CD4-positive, alpha-beta T cell (primary cell): ENCODE measurements at regions not wholly inside any gene's neighbourhood (a gene's known extent, or its start where the extent isn't known, plus 50 kb on each side); places are given as distances from the start of the nearest gene placed in this dataset.

Experiments
- ATAC-seq: fragments of 200-7000 bp; cut with Tn5 transposase; one replicate; pipeline ENCODE4 v1.10.0; 2022; ENCODE audit warnings: mild to moderate bottlenecking; ENCODE audit not compliant: poor library complexity
- CTCF ChIA-PET: fragments of 350-600 bp; sonication (Branson Sonifier 250); formaldehyde crosslinking; loops from one replicate; lab custom pipeline; 2021; ENCODE audit warnings: antibody characterized with exemption, inconsistent platforms; lab: Charles Lee
- POLR2A ChIA-PET: fragments of 350-600 bp; sonication (Branson Sonifier 250); formaldehyde crosslinking; loops from one replicate; lab custom pipeline; 2021; ENCODE audit warnings: antibody characterized with exemption, inconsistent platforms; lab: Charles Lee
- DNase-seq, 14 experiments: peaks; one replicate each; pipeline ENCODE4 v3.0.0-alpha.2; 2013 to 2020; ENCODE audit warnings: mixed read lengths in 2 of 14
- H3K27ac ChIP-seq, 2 donors: one replicate each; pipeline versions ENCODE4 v1.5.1 to v1.7.0; 2013; ENCODE audit warnings: low read length in 2 of 2, low read depth in 1 of 2, mild to moderate bottlenecking in 1 of 2
- H3K27me3 ChIP-seq, 2 experiments: 1 replicate in 1 of 2; 2 replicates in 1 of 2; pipeline versions ENCODE4 v1.6.1 to v1.7.0; 2013; ENCODE audit warnings: low read length in 2 of 2, control low read depth in 1 of 2, mild to moderate bottlenecking in 1 of 2, moderate library complexity in 1 of 2; ENCODE audit not compliant: insufficient read depth in 2 of 2, control insufficient read depth in 1 of 2
- H3K36me3 ChIP-seq: one replicate; pipeline ENCODE4 v1.6.1; 2013; ENCODE audit warnings: low read length, control low read depth; ENCODE audit not compliant: insufficient read depth
- H3K4me1 ChIP-seq: one replicate; pipeline ENCODE4 v1.6.1; 2013; ENCODE audit warnings: low read length, control low read depth; ENCODE audit not compliant: insufficient read depth
- H3K4me3 ChIP-seq: one replicate; pipeline ENCODE4 v1.5.1; 2013; ENCODE audit warnings: mild to moderate bottlenecking, low read length, moderate library complexity
- H3K9me3 ChIP-seq, 2 experiments: 1 replicate in 1 of 2; 2 replicates in 1 of 2; pipeline versions ENCODE4 v1.6.1 to v1.7.0; 2013; ENCODE audit warnings: low read length in 2 of 2, mild to moderate bottlenecking in 2 of 2, control low read depth in 1 of 2, moderate library complexity in 1 of 2; ENCODE audit not compliant: control insufficient read depth in 1 of 2, insufficient read depth in 1 of 2
- H3K27ac Mint-ChIP-seq: one replicate; pipeline ENCODE4 v1.8.0; 2020; ENCODE audit warnings: mixed read lengths
- H3K27me3 Mint-ChIP-seq: one replicate; pipeline ENCODE4 v1.8.0; 2021; ENCODE audit warnings: mixed read lengths
- H3K36me3 Mint-ChIP-seq: one replicate; pipeline ENCODE4 v1.8.0; 2021; ENCODE audit warnings: low read depth, mixed read lengths
- H3K4me1 Mint-ChIP-seq: one replicate; pipeline ENCODE4 v1.8.0; 2021; ENCODE audit warnings: low read depth, mixed read lengths
- H3K4me3 Mint-ChIP-seq: one replicate; pipeline ENCODE4 v1.8.0; 2020; ENCODE audit warnings: mild to moderate bottlenecking, mixed read lengths
- H3K9me3 Mint-ChIP-seq: one replicate; pipeline ENCODE4 v1.8.0; 2020; ENCODE audit warnings: mixed read lengths
- intact Hi-C, 2 experiments: fragments of 100-400 bp; cut with DNase I in 1 of 2; cut with micrococcal nuclease in 1 of 2; formaldehyde crosslinking; loops; one replicate each; pipeline versions ENCODE4 v1.15.1 to v1.9.0; 2023 to 2025; cut with DNase I, micrococcal nuclease
- TF ChIP-seq, protein P1 (sequence below): fragments of 200-600 bp; IDR thresholded peaks from one replicate; pipeline ENCODE4 v1.8.0; 2022; ENCODE audit warnings: antibody characterized with exemption, mild to moderate bottlenecking

- Mint-ChIP-seq H3K9me3 (no peaks in the 10 kb centered on the region), H3K36me3 (no peaks in the 10 kb centered on the region), H3K27ac (no peak overlapping the region), H3K27me3 (no peaks in the 10 kb centered on the region), H3K4me1 (no peaks in the 10 kb centered on the region), H3K4me3 (no peak overlapping the region)
- Histone ChIP-seq H3K9me3 (no peaks in the 10 kb centered on the region), H3K27me3 (no peaks in the 10 kb centered on the region), H3K4me3 (no peak overlapping the region), H3K27ac (no peak overlapping the region), H3K36me3 (no peaks in the 10 kb centered on the region), H3K4me1 (no peaks in the 10 kb centered on the region)
- TF ChIP-seq, protein P1, sequence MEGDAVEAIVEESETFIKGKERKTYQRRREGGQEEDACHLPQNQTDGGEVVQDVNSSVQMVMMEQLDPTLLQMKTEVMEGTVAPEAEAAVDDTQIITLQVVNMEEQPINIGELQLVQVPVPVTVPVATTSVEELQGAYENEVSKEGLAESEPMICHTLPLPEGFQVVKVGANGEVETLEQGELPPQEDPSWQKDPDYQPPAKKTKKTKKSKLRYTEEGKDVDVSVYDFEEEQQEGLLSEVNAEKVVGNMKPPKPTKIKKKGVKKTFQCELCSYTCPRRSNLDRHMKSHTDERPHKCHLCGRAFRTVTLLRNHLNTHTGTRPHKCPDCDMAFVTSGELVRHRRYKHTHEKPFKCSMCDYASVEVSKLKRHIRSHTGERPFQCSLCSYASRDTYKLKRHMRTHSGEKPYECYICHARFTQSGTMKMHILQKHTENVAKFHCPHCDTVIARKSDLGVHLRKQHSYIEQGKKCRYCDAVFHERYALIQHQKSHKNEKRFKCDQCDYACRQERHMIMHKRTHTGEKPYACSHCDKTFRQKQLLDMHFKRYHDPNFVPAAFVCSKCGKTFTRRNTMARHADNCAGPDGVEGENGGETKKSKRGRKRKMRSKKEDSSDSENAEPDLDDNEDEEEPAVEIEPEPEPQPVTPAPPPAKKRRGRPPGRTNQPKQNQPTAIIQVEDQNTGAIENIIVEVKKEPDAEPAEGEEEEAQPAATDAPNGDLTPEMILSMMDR, result no peak
- DNase-seq, result no peak
- CTCF ChIA-PET, result no interaction called here
- POLR2A ChIA-PET, result no interaction called here
- intact Hi-C loops, result no loop called here
- ATAC-seq, result no peak
Observed at GRCh38 chr3:59553076-59553475, 503.3 kb upstream of the CFAP20DC start.

DNA sequence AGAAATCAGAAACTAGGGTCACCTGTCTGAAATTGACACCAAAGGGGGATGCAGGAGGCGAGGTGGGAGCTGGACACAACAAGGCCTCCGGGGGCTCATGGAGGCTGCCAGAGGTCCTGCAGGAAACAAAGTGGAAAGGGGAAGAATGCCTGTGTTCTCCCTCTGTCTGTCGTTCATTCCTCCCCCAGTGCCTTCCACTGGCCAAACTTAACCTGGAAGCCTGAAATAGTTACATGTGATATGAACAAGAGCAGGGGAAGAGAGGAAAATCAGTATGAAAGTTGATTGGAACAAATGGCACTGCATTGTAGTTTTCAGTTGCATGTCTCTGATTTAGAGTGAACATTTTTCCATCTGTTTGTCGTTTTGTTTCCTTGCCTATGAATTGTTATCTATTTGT, 502.0 kb upstream of the CFAP20DC start:
- no peak for DNase-seq
- H3K27ac Mint-ChIP-seq, result no peak overlapping the region

DNA sequence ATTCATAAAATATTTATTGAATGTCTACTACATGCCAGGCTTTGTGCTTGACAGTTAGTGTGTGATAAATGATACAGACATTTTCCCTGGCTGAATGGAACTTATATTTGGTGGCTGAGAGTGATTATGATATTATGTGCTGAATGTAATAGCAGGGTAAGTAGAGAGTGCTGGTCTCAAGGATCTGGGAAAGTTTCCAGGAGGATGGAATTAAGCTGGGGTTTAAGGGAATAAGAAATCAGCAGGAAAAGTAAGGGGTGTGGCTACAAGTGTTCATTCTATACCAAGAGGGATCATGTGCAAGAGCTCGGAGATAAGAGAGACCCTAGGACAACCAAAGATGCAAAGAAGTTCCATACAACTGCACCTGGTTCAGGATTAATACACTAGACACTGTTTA, 500.1 kb upstream of the CFAP20DC start:
- POLR2A ChIA-PET, result interaction anchor here (0.8 kb wide), 1 partner anchor 8 kb away, joined by 3 read pairs; no protein-coding TSS in a partner anchor
- H3K27me3 ChIP-seq, result no peaks in the 10 kb centered on the region
- no peaks in the 10 kb centered on the region for H3K36me3 Mint-ChIP-seq
- H3K4me3 ChIP-seq, result no peak overlapping the region
- no peak overlapping the region for H3K4me3 Mint-ChIP-seq
- no peaks in the 10 kb centered on the region for H3K9me3 Mint-ChIP-seq
- no peak for ATAC-seq
- no peak for DNase-seq
- intact Hi-C loops, result loop anchor here in 1 of 2 experiments (10.0 kb wide), 1 partner anchor 125 kb away; no protein-coding TSS in a partner anchor
- peaks cover 1% of the 10 kb centered on the region for H3K4me1 Mint-ChIP-seq
- no peak overlapping the region for H3K27ac Mint-ChIP-seq
- H3K27me3 Mint-ChIP-seq, result no peaks in the 10 kb centered on the region
- no peaks in the 10 kb centered on the region for H3K36me3 ChIP-seq
- CTCF ChIA-PET, result no interaction called here
- H3K9me3 ChIP-seq, result no peaks in the 10 kb centered on the region
- no peak overlapping the region for H3K27ac ChIP-seq
- TF ChIP-seq, protein P1, result no peak
- no peaks in the 10 kb centered on the region for H3K4me1 ChIP-seq

More for the DNA sequence above, 502.0 kb upstream of the CFAP20DC start:
- Histone ChIP-seq H3K27ac (no peak overlapping the region), H3K36me3 (no peaks in the 10 kb centered on the region), H3K9me3 (no peaks in the 10 kb centered on the region), H3K27me3 (no peaks in the 10 kb centered on the region), H3K4me3 (no peak overlapping the region), H3K4me1 (no peaks in the 10 kb centered on the region)
- intact Hi-C loops, result no loop called here
- H3K4me1 Mint-ChIP-seq, result no peaks in the 10 kb centered on the region
- no peaks in the 10 kb centered on the region for H3K36me3 Mint-ChIP-seq
- TF ChIP-seq, protein P1, result no peak
- no peaks in the 10 kb centered on the region for H3K9me3 Mint-ChIP-seq
- no peak for ATAC-seq
- no peaks in the 10 kb centered on the region for H3K27me3 Mint-ChIP-seq
- POLR2A ChIA-PET, result no interaction called here
- CTCF ChIA-PET, result no interaction called here
- H3K4me3 Mint-ChIP-seq, result no peak overlapping the region
